Osteoblast (primary cell): ENCODE measurements at regions not wholly inside any gene's neighbourhood (a gene's known extent, or its start where the extent isn't known, plus 50 kb on each side); places are given as distances from the start of the nearest gene placed in this dataset.

Experiments used
- DNase-seq: peaks from one replicate; pipeline ENCODE4 v3.0.0; 2011; ENCODE audit warnings: low spot score, mixed read lengths; ENCODE audit not compliant: insufficient read length; ENCODE audit errors: missing footprints
- H2AFZ ChIP-seq: 2 replicates; pipeline ENCODE4 v1.6.0; 2011; ENCODE audit warnings: mild to moderate bottlenecking, low read length
- H3K27ac ChIP-seq: 2 replicates; pipeline ENCODE4 v1.5.1; 2011; ENCODE audit warnings: mild to moderate bottlenecking, low read depth, low read length, moderate library complexity
- H3K27me3 ChIP-seq: 2 replicates; pipeline ENCODE4 v1.6.0; 2012; ENCODE audit warnings: mild to moderate bottlenecking, control low read depth, inconsistent platforms, low read length, moderate library complexity; ENCODE audit not compliant: insufficient read depth
- H3K36me3 ChIP-seq: 2 replicates; pipeline ENCODE4 v1.5.1; 2011; ENCODE audit warnings: mild to moderate bottlenecking, low read length, control low read depth, moderate library complexity; ENCODE audit not compliant: insufficient read depth
- H3K4me1 ChIP-seq: 2 replicates; pipeline ENCODE4 v1.5.1; 2011; ENCODE audit warnings: mild to moderate bottlenecking, low read length, control low read depth, moderate library complexity; ENCODE audit not compliant: insufficient read depth
- H3K4me2 ChIP-seq: 2 replicates; pipeline ENCODE4 v1.6.0; 2011; ENCODE audit warnings: mild to moderate bottlenecking, low read length; ENCODE audit not compliant: insufficient read depth
- H3K4me3 ChIP-seq: fragments of 200-600 bp; sonication (generic); 3 replicates; pipeline ENCODE4 v1.5.1; 2012; ENCODE audit warnings: mild to moderate bottlenecking, low read length, inconsistent platforms; ENCODE audit not compliant: insufficient read depth
- H3K79me2 ChIP-seq: 2 replicates; pipeline ENCODE4 v1.6.0; 2012; ENCODE audit warnings: mild to moderate bottlenecking, low read length, control low read depth, inconsistent platforms; ENCODE audit not compliant: insufficient read depth
- H3K9me3 ChIP-seq: 2 replicates; pipeline ENCODE4 v1.5.1; 2011; ENCODE audit warnings: low read depth, low read length, control low read depth
- H4K20me1 ChIP-seq: 2 replicates; pipeline ENCODE4 v1.6.0; 2012; ENCODE audit warnings: mild to moderate bottlenecking, low read length, control low read depth; ENCODE audit not compliant: insufficient read depth
- CTCF ChIP-seq: IDR thresholded peaks from 2 replicates; pipeline ENCODE4 v1.5.1; 2011; ENCODE audit warnings: mild to moderate bottlenecking, low read depth, low read length, moderate library complexity; ENCODE audit errors: extremely low read depth

GRCh38 chr13:79241697-79242096, 164.4 kb downstream of the RBM26 start:
- DNase-seq: no peak
- Histone ChIP-seq H2AFZ (no peak overlapping the region), H3K36me3 (no peaks in the 10 kb centered on the region), H4K20me1 (no peaks in the 10 kb centered on the region), H3K9me3 (no peaks in the 10 kb centered on the region), H3K4me2 (no peak overlapping the region), H3K27ac (no peak overlapping the region), H3K4me1 (no peaks in the 10 kb centered on the region), H3K4me3 (no peak overlapping the region), H3K79me2 (no peaks in the 10 kb centered on the region), H3K27me3 (no peaks in the 10 kb centered on the region)
- no peak for TF ChIP-seq CTCF

GRCh38 chr13:79237981-79238380, 168.1 kb downstream of the RBM26 start:
- Histone ChIP-seq H2AFZ (no peak overlapping the region), H3K4me2 (no peak overlapping the region), H3K4me3 (no peak overlapping the region), H4K20me1 (no peaks in the 10 kb centered on the region), H3K4me1 (no peaks in the 10 kb centered on the region), H3K9me3 (no peaks in the 10 kb centered on the region), H3K36me3 (no peaks in the 10 kb centered on the region), H3K27ac (no peak overlapping the region), H3K27me3 (no peaks in the 10 kb centered on the region), H3K79me2 (no peaks in the 10 kb centered on the region)
- TF ChIP-seq CTCF: no peak
- DNase-seq: no peak

- Histone ChIP-seq H3K79me2 (no peaks in the 10 kb centered on the region), H3K4me3 (no peak overlapping the region), H2AFZ (no peak overlapping the region), H3K9me3 (no peaks in the 10 kb centered on the region), H3K36me3 (no peaks in the 10 kb centered on the region), H3K4me1 (no peaks in the 10 kb centered on the region), H3K27me3 (no peaks in the 10 kb centered on the region), H3K27ac (no peak overlapping the region), H3K4me2 (no peak overlapping the region), H4K20me1 (no peaks in the 10 kb centered on the region)
- TF ChIP-seq CTCF: no peak
- DNase-seq: no peak
Observed at GRCh38 chr13:79231887-79232286, 174.2 kb downstream of the RBM26 start.

- H3K4me1 ChIP-seq: no peaks in the 10 kb centered on the region
- H4K20me1 ChIP-seq: no peaks in the 10 kb centered on the region
- no peaks in the 10 kb centered on the region for H3K79me2 ChIP-seq
- H3K27ac ChIP-seq: no peak overlapping the region
- H2AFZ ChIP-seq: no peak overlapping the region
- no peak for DNase-seq
- no peaks in the 10 kb centered on the region for H3K36me3 ChIP-seq
- no peak overlapping the region for H3K4me2 ChIP-seq
- no peaks in the 10 kb centered on the region for H3K9me3 ChIP-seq
- no peak overlapping the region for H3K4me3 ChIP-seq
- TF ChIP-seq CTCF: no peak
- no peaks in the 10 kb centered on the region for H3K27me3 ChIP-seq
Observed at GRCh38 chr13:79229761-79230160, 176.3 kb downstream of the RBM26 start.
